Bronchial epithelial cell (primary cell): ENCODE measurements at regions not wholly inside any gene's neighbourhood (a gene's known extent, or its start where the extent isn't known, plus 50 kb on each side); places are given as distances from the start of the nearest gene placed in this dataset.

Experiments used
- DNase-seq: peaks from one replicate; pipeline ENCODE4 v3.0.0-alpha.2; 2010; ENCODE audit warnings: low read depth
- FAIRE-seq: peaks from 2 replicates; lab custom pipeline; 2011; peaks lifted over from hg19 to GRCh38; lab: Jason Lieb, UNC
- H3K27me3 ChIP-seq: 2 replicates; pipeline ENCODE4 v1.5.1; 2011; ENCODE audit warnings: low read length; ENCODE audit not compliant: control insufficient read depth, insufficient read depth
- H3K36me3 ChIP-seq: 2 replicates; pipeline ENCODE4 v1.5.1; 2011; ENCODE audit warnings: low read length; ENCODE audit not compliant: control insufficient read depth, insufficient read depth
- H3K4me3 ChIP-seq: 2 replicates; pipeline ENCODE4 v1.5.1; 2011; ENCODE audit warnings: mild to moderate bottlenecking, low read depth, low read length, control low read depth
- TF ChIP-seq, protein P1 (sequence below): IDR thresholded peaks from 2 replicates; pipeline ENCODE4 v1.5.1; 2011; ENCODE audit warnings: mild to moderate bottlenecking, moderate library complexity, low read length, control low read depth, inconsistent platforms; ENCODE audit not compliant: insufficient read depth, severe bottlenecking

DNA sequence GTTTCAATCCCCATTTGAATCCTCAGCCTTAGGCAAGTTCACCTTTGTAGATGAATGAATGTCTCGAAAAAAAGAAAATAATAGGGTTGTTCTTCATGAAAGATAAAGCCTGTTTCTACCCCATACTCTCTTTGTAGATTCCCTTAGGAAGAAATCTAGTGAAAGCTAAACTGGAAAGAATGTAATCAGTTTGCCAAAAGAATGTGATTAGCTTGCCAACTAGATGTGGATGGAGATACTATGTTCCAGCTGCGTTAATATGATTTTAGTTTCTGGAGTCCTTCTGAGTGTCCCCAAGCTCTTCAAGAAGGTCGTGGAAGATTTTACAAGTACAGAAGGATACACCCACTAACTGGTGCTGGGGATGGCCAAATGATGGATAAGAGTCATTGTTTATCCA lies 162.3 kb upstream of the EDNRA start:
- DNase-seq (no peak), FAIRE-seq (no peak)
- TF ChIP-seq, protein P1, sequence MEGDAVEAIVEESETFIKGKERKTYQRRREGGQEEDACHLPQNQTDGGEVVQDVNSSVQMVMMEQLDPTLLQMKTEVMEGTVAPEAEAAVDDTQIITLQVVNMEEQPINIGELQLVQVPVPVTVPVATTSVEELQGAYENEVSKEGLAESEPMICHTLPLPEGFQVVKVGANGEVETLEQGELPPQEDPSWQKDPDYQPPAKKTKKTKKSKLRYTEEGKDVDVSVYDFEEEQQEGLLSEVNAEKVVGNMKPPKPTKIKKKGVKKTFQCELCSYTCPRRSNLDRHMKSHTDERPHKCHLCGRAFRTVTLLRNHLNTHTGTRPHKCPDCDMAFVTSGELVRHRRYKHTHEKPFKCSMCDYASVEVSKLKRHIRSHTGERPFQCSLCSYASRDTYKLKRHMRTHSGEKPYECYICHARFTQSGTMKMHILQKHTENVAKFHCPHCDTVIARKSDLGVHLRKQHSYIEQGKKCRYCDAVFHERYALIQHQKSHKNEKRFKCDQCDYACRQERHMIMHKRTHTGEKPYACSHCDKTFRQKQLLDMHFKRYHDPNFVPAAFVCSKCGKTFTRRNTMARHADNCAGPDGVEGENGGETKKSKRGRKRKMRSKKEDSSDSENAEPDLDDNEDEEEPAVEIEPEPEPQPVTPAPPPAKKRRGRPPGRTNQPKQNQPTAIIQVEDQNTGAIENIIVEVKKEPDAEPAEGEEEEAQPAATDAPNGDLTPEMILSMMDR, result no peak
- H3K4me3 ChIP-seq, result no peak overlapping the region
- no peaks in the 10 kb centered on the region for H3K27me3 ChIP-seq
- H3K36me3 ChIP-seq, result no peaks in the 10 kb centered on the region

DNA sequence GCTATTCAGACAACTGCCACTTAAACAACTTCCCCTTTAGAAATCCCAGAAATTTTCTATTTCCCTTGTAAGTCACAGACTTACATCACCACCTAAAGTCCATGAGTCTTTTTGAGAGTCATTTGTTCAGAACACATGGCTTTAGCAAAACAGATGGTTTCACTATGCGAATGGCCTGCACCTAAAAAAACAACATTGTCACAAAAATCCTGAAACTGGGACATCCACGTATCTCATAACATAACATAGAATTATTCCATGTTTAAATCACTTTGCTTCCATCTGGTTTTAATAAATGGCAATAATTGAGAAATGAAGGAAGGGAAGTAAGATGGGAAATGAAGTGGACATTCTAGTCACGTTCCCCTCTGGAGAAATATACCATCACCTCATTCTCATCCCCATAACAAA lies 155.3 kb upstream of the EDNRA start:
- Histone ChIP-seq H3K4me3 (no peak overlapping the region), H3K36me3 (no peaks in the 10 kb centered on the region), H3K27me3 (no peaks in the 10 kb centered on the region)
- TF ChIP-seq, protein P1, result no peak
- FAIRE-seq, result no peak
- DNase-seq, result no peak

- DNase-seq (no peak), FAIRE-seq (no peak)
- no peak overlapping the region for H3K4me3 ChIP-seq
- no peaks in the 10 kb centered on the region for H3K36me3 ChIP-seq
- no peaks in the 10 kb centered on the region for H3K27me3 ChIP-seq
- TF ChIP-seq, protein P1, result no peak
Measured at GRCh38 chr4:147326591-147326990, 154.3 kb upstream of the EDNRA start.

DNA sequence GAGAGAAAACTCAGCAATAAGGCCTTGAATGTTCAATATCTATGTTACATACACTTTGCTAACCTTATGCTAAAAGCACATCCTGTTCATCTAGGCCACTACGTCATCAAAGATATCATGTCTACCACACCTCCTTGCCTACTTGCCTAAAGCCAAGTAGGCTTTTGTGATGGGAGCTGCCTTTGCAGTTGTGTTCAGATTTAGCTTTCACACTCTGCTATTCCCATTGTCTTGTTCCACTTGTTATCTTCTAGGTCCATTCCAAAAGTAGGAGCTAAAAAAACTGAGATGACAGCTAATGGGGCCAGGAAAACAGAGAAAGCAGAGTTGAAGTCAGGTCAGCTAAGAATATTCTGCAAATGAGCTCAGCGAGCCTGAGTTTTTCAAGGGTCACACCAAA lies 153.6 kb upstream of the EDNRA start:
- Histone ChIP-seq H3K27me3 (no peaks in the 10 kb centered on the region), H3K4me3 (no peak overlapping the region), H3K36me3 (no peaks in the 10 kb centered on the region)
- DNase-seq, result no peak
- TF ChIP-seq, protein P1, result no peak
- FAIRE-seq, result no peak

- Histone ChIP-seq H3K4me3 (no peak overlapping the region), H3K36me3 (no peaks in the 10 kb centered on the region), H3K27me3 (no peaks in the 10 kb centered on the region)
- FAIRE-seq, result no peak
- no peak for DNase-seq
- TF ChIP-seq, protein P1, result no peak
Measured at GRCh38 chr4:147328189-147328588, 152.7 kb upstream of the EDNRA start.

DNA sequence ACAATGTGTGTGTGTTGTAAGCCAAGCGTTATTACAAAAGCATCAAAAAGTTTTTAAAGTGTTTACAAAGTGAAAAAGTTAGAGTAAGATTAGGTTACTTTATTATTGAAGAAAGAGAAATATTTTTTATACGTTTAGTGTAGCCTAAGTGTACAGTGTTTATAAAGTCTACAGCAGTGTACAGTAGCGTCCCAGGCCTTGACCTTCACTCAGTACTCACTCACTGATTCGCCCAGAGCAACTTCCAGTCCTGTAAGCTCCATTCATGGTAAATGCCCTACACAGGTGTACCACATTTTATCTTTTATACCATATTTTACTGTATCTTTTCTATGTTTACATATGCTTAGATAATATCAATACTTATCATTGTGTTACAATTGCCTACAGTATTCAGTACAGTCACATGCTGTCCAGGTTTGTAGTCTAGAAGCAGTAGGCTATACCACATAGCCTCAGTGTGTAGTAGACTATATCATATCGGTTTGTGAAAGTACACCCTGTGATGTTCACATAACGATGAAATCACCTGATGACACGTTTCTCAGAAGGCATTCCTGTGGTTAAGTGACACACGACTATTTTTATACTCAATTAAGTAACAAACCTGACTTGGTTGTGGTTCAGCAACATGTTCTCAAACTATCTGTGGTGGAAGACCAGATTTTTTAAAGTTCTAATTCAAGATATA lies 152.0 kb upstream of the EDNRA start:
- Histone ChIP-seq H3K27me3 (no peaks in the 10 kb centered on the region), H3K36me3 (no peaks in the 10 kb centered on the region), H3K4me3 (no peak overlapping the region)
- DNase-seq, result peak; percentile 89
- FAIRE-seq, result no peak
- TF ChIP-seq, protein P1, result no peak
